Bronchial epithelial cell (primary cell): ENCODE measurements at regions not wholly inside any gene's neighbourhood (a gene's known extent, or its start where the extent isn't known, plus 50 kb on each side); places are given as distances from the start of the nearest gene placed in this dataset.

ENCODE experiments used
- DNase-seq: peaks from one replicate; pipeline ENCODE4 v3.0.0-alpha.2; 2010; ENCODE audit warnings: low read depth
- FAIRE-seq: peaks from 2 replicates; lab custom pipeline; 2011; peaks lifted over from hg19 to GRCh38; lab: Jason Lieb, UNC
- H3K27me3 ChIP-seq: 2 replicates; pipeline ENCODE4 v1.5.1; 2011; ENCODE audit warnings: low read length; ENCODE audit not compliant: control insufficient read depth, insufficient read depth
- H3K36me3 ChIP-seq: 2 replicates; pipeline ENCODE4 v1.5.1; 2011; ENCODE audit warnings: low read length; ENCODE audit not compliant: control insufficient read depth, insufficient read depth
- H3K4me3 ChIP-seq: 2 replicates; pipeline ENCODE4 v1.5.1; 2011; ENCODE audit warnings: mild to moderate bottlenecking, low read depth, low read length, control low read depth
- TF ChIP-seq, protein P1 (sequence below): IDR thresholded peaks from 2 replicates; pipeline ENCODE4 v1.5.1; 2011; ENCODE audit warnings: mild to moderate bottlenecking, moderate library complexity, low read length, control low read depth, inconsistent platforms; ENCODE audit not compliant: insufficient read depth, severe bottlenecking

DNA sequence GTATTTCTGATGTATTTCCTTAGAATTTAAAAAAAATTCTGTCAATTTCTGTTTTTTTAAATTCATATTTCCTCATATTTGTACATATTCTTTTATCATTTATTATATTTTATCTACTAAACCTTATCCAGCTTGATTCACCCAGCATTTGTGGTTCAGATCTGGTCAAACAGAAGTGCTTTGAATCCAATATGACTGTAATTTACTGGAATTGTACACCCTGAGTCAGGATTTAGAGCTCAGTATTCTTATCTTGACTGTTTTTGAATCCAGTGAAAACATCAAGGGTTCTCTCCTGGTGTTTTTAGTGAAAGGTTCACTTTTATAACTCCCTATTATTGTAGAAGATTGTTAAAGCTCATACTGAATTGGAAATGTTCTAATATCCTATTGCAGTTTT lies 1077.0 kb upstream of the NCAM2 start:
- Histone ChIP-seq H3K4me3 (no peak overlapping the region), H3K36me3 (no peaks in the 10 kb centered on the region), H3K27me3 (no peaks in the 10 kb centered on the region)
- FAIRE-seq (no peak), DNase-seq (no peak)
- TF ChIP-seq, protein P1, sequence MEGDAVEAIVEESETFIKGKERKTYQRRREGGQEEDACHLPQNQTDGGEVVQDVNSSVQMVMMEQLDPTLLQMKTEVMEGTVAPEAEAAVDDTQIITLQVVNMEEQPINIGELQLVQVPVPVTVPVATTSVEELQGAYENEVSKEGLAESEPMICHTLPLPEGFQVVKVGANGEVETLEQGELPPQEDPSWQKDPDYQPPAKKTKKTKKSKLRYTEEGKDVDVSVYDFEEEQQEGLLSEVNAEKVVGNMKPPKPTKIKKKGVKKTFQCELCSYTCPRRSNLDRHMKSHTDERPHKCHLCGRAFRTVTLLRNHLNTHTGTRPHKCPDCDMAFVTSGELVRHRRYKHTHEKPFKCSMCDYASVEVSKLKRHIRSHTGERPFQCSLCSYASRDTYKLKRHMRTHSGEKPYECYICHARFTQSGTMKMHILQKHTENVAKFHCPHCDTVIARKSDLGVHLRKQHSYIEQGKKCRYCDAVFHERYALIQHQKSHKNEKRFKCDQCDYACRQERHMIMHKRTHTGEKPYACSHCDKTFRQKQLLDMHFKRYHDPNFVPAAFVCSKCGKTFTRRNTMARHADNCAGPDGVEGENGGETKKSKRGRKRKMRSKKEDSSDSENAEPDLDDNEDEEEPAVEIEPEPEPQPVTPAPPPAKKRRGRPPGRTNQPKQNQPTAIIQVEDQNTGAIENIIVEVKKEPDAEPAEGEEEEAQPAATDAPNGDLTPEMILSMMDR, result no peak

DNA sequence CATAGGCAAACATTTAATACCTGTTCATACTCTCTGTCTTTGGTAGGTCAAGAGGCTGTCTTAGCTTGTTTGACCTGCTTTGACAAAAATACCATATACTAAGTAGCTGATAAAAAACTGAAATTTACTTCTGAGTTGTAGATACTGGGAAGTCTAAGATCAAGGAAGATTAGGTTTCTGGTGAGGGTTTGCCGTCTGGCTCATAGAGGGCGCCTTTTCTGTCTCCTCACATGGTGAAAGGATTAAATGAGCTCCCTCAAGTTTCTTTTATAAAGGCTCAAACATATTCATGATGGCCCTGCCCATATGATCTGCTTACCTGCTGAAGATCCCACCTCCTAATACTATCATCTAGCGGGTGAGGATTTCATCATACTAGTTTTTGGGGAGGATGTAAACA lies 1076.1 kb upstream of the NCAM2 start:
- Histone ChIP-seq H3K36me3 (no peaks in the 10 kb centered on the region), H3K4me3 (no peak overlapping the region), H3K27me3 (no peaks in the 10 kb centered on the region)
- FAIRE-seq (no peak), DNase-seq (no peak)
- TF ChIP-seq, protein P1, result no peak

DNA sequence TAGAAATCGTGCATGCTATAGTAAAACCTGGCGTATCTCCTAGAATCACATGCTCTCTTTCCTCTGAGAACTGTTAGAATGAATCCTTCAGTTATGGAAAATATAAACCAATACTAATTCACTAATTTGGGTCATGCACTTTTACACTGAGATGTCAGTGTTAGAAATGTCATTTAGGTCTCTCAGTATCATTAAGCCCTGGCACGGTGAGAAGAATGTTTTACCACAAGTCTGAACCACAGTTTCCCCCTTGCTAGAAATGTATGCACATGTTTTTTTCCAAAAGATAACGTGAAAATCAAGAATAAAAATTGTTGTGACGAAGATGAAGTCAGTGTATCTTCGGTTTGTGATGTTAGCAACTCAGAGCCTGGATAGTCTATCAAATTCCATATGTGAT lies 1062.7 kb upstream of the NCAM2 start:
- H3K4me3 ChIP-seq, result no peak overlapping the region
- no peak for FAIRE-seq
- H3K27me3 ChIP-seq, result no peaks in the 10 kb centered on the region
- no peaks in the 10 kb centered on the region for H3K36me3 ChIP-seq
- DNase-seq, result no peak
- TF ChIP-seq, protein P1, result no peak

DNA sequence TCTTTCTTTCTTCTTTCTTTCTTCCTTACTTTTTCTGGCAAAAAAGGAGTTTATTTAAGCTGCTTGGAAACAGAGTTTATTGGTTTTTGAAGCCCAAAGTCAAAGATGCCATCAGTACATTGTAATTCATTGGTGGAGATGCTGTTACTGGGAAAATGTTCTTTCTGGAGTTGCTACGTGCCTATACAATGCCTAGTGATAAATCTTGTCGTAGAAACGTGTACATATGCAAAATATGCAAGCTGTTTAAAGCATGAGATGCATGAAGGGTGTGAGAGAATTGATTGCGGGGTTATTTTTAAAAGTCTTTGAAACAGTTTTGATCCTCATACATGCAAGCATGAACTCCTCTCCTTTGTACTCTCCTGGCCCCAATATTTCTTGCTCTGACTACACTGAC lies 1060.6 kb upstream of the NCAM2 start:
- no peaks in the 10 kb centered on the region for H3K36me3 ChIP-seq
- no peaks in the 10 kb centered on the region for H3K27me3 ChIP-seq
- no peak for FAIRE-seq
- H3K4me3 ChIP-seq, result no peak overlapping the region
- TF ChIP-seq, protein P1, result no peak
- DNase-seq, result no peak

DNA sequence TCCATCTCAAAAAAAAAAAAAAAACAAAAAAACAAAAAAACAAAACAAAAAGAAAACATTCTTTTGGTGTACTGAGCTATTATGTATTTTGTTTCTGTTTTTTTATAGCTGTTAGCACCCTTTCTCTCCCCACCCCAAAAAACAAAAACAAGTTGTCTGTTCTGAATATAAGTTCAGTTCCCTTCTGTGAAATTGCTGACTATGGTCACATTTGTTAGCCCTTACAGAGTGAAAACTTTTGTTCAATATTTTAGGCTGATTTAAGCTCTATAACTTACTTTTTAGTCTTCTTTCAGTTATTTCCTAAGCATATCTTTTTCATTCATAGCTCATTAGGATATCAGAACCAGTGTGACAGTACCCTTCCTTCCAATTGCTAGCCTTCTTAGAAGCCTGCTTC lies 1056.6 kb upstream of the NCAM2 start:
- no peak for DNase-seq
- H3K27me3 ChIP-seq, result no peaks in the 10 kb centered on the region
- no peak overlapping the region for H3K4me3 ChIP-seq
- TF ChIP-seq, protein P1, result no peak
- H3K36me3 ChIP-seq, result no peaks in the 10 kb centered on the region
- no peak for FAIRE-seq

DNA sequence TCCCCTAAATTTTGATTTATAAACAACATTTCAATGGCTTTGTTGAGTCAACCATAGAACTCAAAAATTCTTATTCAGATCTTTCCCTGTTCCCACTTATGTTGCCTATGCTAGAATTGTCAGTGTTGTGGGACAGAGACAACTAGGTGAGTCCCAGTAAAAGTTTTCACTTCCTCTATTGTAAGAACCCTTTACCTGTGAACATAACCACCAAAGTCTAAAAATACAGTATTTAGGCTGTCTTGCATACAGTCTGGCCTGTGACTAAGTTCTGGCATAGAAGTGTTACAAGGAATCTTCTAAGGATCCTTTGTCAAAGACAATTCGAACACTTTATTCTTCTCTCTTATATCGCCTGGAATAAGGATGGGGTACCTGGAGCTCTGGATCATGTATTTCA lies 1047.9 kb upstream of the NCAM2 start:
- Histone ChIP-seq H3K27me3 (no peaks in the 10 kb centered on the region), H3K36me3 (no peaks in the 10 kb centered on the region), H3K4me3 (no peak overlapping the region)
- FAIRE-seq (no peak), DNase-seq (no peak)
- TF ChIP-seq, protein P1, result no peak
